Iris pigment epithelial cell (primary cell): ENCODE measurements at regions not wholly inside any gene's neighbourhood (a gene's known extent, or its start where the extent isn't known, plus 50 kb on each side); places are given as distances from the start of the nearest gene placed in this dataset.
A peak's percentile ranks its signal among the peaks of the same experiment; 100 is the strongest.
"Not testable (repeated sequence)": the region's sequence is repeated elsewhere in the genome, so short reads cannot be mapped to it uniquely, and the experiment has no call there.

Experiments used
- DNase-seq: peaks from one replicate; pipeline ENCODE4 v3.0.0-alpha.2; 2011; ENCODE audit warnings: low read depth

- no peak for DNase-seq
These were observed 286.4 kb downstream of the USP46 start for GRCh38 chr4:52372747-52373146.

GRCh38 chr4:52373650-52374049 lies 285.5 kb downstream of the USP46 start:
- DNase-seq = no peak

- DNase-seq = no peak
These were observed 284.2 kb downstream of the USP46 start for GRCh38 chr4:52374877-52375276.

GRCh38 chr4:52376132-52376704 lies 282.9 kb downstream of the USP46 start:
- DNase-seq = peak; percentile 26

- DNase-seq = no peak
These were observed 281.5 kb downstream of the USP46 start for GRCh38 chr4:52377563-52377962.

GRCh38 chr4:52407545-52407944 lies 251.6 kb downstream of the USP46 start:
- no peak for DNase-seq

GRCh38 chr4:52408032-52408431 lies 251.1 kb downstream of the USP46 start:
- DNase-seq = no peak

GRCh38 chr4:52408471-52408870 lies 250.6 kb downstream of the USP46 start:
- DNase-seq = no peak

- not testable (repeated sequence) for DNase-seq
These were observed 249.3 kb downstream of the USP46 start for GRCh38 chr4:52409766-52410165.

GRCh38 chr4:52410971-52411370 lies 248.1 kb downstream of the USP46 start:
- no peak for DNase-seq

GRCh38 chr4:52420330-52420729 lies 238.8 kb downstream of the USP46 start:
- no peak for DNase-seq

GRCh38 chr4:52421811-52422213 lies 237.3 kb downstream of the USP46 start:
- DNase-seq = no peak

- no peak for DNase-seq
These were observed 235.1 kb downstream of the USP46 start for GRCh38 chr4:52423967-52424366.

- no peak for DNase-seq
These were observed 233.3 kb downstream of the USP46 start for GRCh38 chr4:52425751-52426326.

GRCh38 chr4:52431410-52431809 lies 227.7 kb downstream of the USP46 start:
- no peak for DNase-seq

GRCh38 chr4:52431869-52432268 lies 227.2 kb downstream of the USP46 start:
- no peak for DNase-seq

GRCh38 chr4:52442524-52442923 lies 216.6 kb downstream of the USP46 start:
- DNase-seq = not testable (repeated sequence)

GRCh38 chr4:52472444-52472843 lies 186.7 kb downstream of the USP46 start:
- no peak for DNase-seq

- DNase-seq = no peak
These were observed 181.8 kb downstream of the USP46 start for GRCh38 chr4:52477191-52477780.

GRCh38 chr4:52483186-52483890 lies 175.8 kb downstream of the USP46 start:
- DNase-seq = no peak

- DNase-seq = no peak
These were observed 151.3 kb downstream of the USP46 start for GRCh38 chr4:52507774-52508173.

- DNase-seq = no peak
These were observed 148.0 kb downstream of the USP46 start for GRCh38 chr4:52510939-52511565.

GRCh38 chr4:52511825-52512224 lies 147.3 kb downstream of the USP46 start:
- no peak for DNase-seq
